Stimulated activated CD4-positive, alpha-beta T cell treated with anti-CD3 and anti-CD28 coated beads, Interleukin-2, amount 100 ng/mL, for 4 hours (primary cell): ENCODE measurements at regions not wholly inside any gene's neighbourhood (a gene's known extent, or its start where the extent isn't known, plus 50 kb on each side); places are given as distances from the start of the nearest gene placed in this dataset.
"Not testable (repeated sequence)": the region's sequence is repeated elsewhere in the genome, so short reads cannot be mapped to it uniquely, and the experiment has no call there.

ENCODE experiments used
- DNase-seq: peaks from one replicate; pipeline ENCODE4 v3.0.0-alpha.2; 2020; ENCODE audit warnings: low read depth

GRCh38 chr2:145591109-145591809 is 1071.3 kb upstream of the ZEB2 start:
- DNase-seq = no peak

- DNase-seq = no peak
Measured at GRCh38 chr2:145587922-145588321, 1068.0 kb upstream of the ZEB2 start.

GRCh38 chr2:145584353-145584752 is 1064.4 kb upstream of the ZEB2 start:
- no peak for DNase-seq

GRCh38 chr2:145573608-145574007 is 1053.7 kb upstream of the ZEB2 start:
- no peak for DNase-seq

- DNase-seq = no peak
Measured at GRCh38 chr2:145572238-145572637, 1052.3 kb upstream of the ZEB2 start.

- DNase-seq = no peak
Measured at GRCh38 chr2:145569108-145569507, 1049.2 kb upstream of the ZEB2 start.

- no peak for DNase-seq
Measured at GRCh38 chr2:145563741-145564615, 1044.1 kb upstream of the ZEB2 start.

- DNase-seq = no peak
Measured at GRCh38 chr2:145561152-145561551, 1041.2 kb upstream of the ZEB2 start.

- no peak for DNase-seq
Measured at GRCh38 chr2:145558617-145559350, 1038.9 kb upstream of the ZEB2 start.

- DNase-seq = no peak
Measured at GRCh38 chr2:145555360-145555759, 1035.4 kb upstream of the ZEB2 start.

- no peak for DNase-seq
Measured at GRCh38 chr2:145551686-145552085, 1031.8 kb upstream of the ZEB2 start.

GRCh38 chr2:145548479-145548878 is 1028.6 kb upstream of the ZEB2 start:
- no peak for DNase-seq

- DNase-seq = no peak
Measured at GRCh38 chr2:145547620-145548019, 1027.7 kb upstream of the ZEB2 start.

GRCh38 chr2:145546091-145546490 is 1026.2 kb upstream of the ZEB2 start:
- DNase-seq = no peak

- DNase-seq = no peak
Measured at GRCh38 chr2:145543856-145544255, 1023.9 kb upstream of the ZEB2 start.

- no peak for DNase-seq
Measured at GRCh38 chr2:145543155-145543554, 1023.2 kb upstream of the ZEB2 start.

GRCh38 chr2:145541028-145541427 is 1021.1 kb upstream of the ZEB2 start:
- no peak for DNase-seq

- no peak for DNase-seq
Measured at GRCh38 chr2:145538661-145539350, 1018.9 kb upstream of the ZEB2 start.

- no peak for DNase-seq
Measured at GRCh38 chr2:145530653-145531052, 1010.7 kb upstream of the ZEB2 start.

GRCh38 chr2:145524836-145525235 is 1004.9 kb upstream of the ZEB2 start:
- DNase-seq = no peak

GRCh38 chr2:145524303-145524702 is 1004.4 kb upstream of the ZEB2 start:
- DNase-seq = no peak

GRCh38 chr2:145519254-145519653 is 999.3 kb upstream of the ZEB2 start:
- DNase-seq = not testable (repeated sequence)
